ENCODE measurements at regions not wholly inside any gene's neighbourhood (a gene's known extent, or its start where the extent isn't known, plus 50 kb on each side); places are given as distances from the start of the nearest gene placed in this dataset.

DNA sequence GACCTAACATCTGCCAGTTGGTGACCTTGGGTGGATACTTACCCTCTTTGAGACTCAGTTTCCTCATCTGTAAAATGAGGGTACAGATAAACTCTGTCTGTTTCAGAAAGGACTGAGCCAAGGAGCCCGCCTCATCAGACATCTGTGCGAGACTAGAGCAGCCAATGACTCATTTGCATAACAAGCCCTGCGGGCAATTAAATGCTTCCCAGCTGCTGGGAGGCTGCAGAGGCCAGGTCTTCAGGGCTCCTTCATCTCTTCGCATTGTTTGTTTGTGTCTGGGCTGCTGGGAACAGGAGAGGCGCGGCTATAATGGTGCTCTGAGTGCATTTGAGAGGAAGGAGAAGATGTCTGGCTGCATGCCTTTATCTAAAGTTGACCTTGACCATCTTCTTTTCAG lies 85.0 kb downstream of the ADRA2C start:
- TF ChIP-seq DPF2 (IDR thresholded peaks at IDR 0.05) (no peak), RCOR1 (conservative IDR thresholded peaks at IDR 0.05; ENCODE audit: low read depth, low read length) (no peak), KAT2A (conservative IDR thresholded peaks at IDR 0.05; ENCODE audit: control insufficient read depth, low read depth, low read length) (no peak), HDAC6 (IDR thresholded peaks at IDR 0.05; ENCODE audit: unreplicated experiment) (no peak), MXI1 (IDR thresholded peaks at IDR 0.05; ENCODE audit: low read depth, low read length) (no peak), TCF3 (IDR thresholded peaks at IDR 0.05; ENCODE audit: borderline replicate concordance, insufficient read depth, low read depth, low read length) (no peak), ZNF207 (IDR thresholded peaks at IDR 0.05; ENCODE audit: borderline replicate concordance) (no peak), PAX5 (IDR thresholded peaks at IDR 0.05; ENCODE audit: borderline replicate concordance, low read depth, low read length) (no peak)
- TF ChIP-seq, protein P1, sequence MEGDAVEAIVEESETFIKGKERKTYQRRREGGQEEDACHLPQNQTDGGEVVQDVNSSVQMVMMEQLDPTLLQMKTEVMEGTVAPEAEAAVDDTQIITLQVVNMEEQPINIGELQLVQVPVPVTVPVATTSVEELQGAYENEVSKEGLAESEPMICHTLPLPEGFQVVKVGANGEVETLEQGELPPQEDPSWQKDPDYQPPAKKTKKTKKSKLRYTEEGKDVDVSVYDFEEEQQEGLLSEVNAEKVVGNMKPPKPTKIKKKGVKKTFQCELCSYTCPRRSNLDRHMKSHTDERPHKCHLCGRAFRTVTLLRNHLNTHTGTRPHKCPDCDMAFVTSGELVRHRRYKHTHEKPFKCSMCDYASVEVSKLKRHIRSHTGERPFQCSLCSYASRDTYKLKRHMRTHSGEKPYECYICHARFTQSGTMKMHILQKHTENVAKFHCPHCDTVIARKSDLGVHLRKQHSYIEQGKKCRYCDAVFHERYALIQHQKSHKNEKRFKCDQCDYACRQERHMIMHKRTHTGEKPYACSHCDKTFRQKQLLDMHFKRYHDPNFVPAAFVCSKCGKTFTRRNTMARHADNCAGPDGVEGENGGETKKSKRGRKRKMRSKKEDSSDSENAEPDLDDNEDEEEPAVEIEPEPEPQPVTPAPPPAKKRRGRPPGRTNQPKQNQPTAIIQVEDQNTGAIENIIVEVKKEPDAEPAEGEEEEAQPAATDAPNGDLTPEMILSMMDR (IDR thresholded peaks at IDR 0.05 in 2 of 3, conservative IDR thresholded peaks at IDR 0.05 in 1 of 3; ENCODE audit: control insufficient read depth in 2 of 3, extremely low read depth in 1 of 3, insufficient read depth in 1 of 3, low read depth in 3 of 3, low read length in 3 of 3): no peak
- TF ChIP-seq, protein P2, sequence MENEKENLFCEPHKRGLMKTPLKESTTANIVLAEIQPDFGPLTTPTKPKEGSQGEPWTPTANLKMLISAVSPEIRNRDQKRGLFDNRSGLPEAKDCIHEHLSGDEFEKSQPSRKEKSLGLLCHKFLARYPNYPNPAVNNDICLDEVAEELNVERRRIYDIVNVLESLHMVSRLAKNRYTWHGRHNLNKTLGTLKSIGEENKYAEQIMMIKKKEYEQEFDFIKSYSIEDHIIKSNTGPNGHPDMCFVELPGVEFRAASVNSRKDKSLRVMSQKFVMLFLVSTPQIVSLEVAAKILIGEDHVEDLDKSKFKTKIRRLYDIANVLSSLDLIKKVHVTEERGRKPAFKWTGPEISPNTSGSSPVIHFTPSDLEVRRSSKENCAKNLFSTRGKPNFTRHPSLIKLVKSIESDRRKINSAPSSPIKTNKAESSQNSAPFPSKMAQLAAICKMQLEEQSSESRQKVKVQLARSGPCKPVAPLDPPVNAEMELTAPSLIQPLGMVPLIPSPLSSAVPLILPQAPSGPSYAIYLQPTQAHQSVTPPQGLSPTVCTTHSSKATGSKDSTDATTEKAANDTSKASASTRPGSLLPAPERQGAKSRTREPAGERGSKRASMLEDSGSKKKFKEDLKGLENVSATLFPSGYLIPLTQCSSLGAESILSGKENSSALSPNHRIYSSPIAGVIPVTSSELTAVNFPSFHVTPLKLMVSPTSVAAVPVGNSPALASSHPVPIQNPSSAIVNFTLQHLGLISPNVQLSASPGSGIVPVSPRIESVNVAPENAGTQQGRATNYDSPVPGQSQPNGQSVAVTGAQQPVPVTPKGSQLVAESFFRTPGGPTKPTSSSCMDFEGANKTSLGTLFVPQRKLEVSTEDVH (IDR thresholded peaks at IDR 0.05; ENCODE audit: low read depth, partially characterized antibody): no peak
- TF ChIP-seq, protein P3, sequence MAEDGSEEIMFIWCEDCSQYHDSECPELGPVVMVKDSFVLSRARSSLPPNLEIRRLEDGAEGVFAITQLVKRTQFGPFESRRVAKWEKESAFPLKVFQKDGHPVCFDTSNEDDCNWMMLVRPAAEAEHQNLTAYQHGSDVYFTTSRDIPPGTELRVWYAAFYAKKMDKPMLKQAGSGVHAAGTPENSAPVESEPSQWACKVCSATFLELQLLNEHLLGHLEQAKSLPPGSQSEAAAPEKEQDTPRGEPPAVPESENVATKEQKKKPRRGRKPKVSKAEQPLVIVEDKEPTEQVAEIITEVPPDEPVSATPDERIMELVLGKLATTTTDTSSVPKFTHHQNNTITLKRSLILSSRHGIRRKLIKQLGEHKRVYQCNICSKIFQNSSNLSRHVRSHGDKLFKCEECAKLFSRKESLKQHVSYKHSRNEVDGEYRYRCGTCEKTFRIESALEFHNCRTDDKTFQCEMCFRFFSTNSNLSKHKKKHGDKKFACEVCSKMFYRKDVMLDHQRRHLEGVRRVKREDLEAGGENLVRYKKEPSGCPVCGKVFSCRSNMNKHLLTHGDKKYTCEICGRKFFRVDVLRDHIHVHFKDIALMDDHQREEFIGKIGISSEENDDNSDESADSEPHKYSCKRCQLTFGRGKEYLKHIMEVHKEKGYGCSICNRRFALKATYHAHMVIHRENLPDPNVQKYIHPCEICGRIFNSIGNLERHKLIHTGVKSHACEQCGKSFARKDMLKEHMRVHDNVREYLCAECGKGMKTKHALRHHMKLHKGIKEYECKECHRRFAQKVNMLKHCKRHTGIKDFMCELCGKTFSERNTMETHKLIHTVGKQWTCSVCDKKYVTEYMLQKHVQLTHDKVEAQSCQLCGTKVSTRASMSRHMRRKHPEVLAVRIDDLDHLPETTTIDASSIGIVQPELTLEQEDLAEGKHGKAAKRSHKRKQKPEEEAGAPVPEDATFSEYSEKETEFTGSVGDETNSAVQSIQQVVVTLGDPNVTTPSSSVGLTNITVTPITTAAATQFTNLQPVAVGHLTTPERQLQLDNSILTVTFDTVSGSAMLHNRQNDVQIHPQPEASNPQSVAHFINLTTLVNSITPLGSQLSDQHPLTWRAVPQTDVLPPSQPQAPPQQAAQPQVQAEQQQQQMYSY (CRISPR knock-in tag; IDR thresholded peaks at IDR 0.05): no peak
- TF ChIP-seq, protein P4, sequence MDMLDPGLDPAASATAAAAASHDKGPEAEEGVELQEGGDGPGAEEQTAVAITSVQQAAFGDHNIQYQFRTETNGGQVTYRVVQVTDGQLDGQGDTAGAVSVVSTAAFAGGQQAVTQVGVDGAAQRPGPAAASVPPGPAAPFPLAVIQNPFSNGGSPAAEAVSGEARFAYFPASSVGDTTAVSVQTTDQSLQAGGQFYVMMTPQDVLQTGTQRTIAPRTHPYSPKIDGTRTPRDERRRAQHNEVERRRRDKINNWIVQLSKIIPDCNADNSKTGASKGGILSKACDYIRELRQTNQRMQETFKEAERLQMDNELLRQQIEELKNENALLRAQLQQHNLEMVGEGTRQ (IDR thresholded peaks at IDR 0.05; ENCODE audit: borderline replicate concordance, low read depth, low read length): no peak

Measured in GM12878 (cell line).